PC-9 (cell line): ENCODE measurements at regions not wholly inside any gene's neighbourhood (a gene's known extent, or its start where the extent isn't known, plus 50 kb on each side); places are given as distances from the start of the nearest gene placed in this dataset.

Experiments used
- CTCF ChIP-seq: fragments of 200-600 bp; sonication (generic); conservative IDR thresholded peaks from 2 replicates; pipeline ENCODE4 v1.6.1; 2017; ENCODE audit warnings: mixed run types, antibody characterized with exemption, mild to moderate bottlenecking, moderate library complexity
- EZH2 ChIP-seq: fragments of 200-600 bp; sonication (generic); IDR thresholded peaks from 2 replicates; pipeline ENCODE4 v1.8.0; 2017; ENCODE audit warnings: antibody characterized with exemption, low read depth

DNA sequence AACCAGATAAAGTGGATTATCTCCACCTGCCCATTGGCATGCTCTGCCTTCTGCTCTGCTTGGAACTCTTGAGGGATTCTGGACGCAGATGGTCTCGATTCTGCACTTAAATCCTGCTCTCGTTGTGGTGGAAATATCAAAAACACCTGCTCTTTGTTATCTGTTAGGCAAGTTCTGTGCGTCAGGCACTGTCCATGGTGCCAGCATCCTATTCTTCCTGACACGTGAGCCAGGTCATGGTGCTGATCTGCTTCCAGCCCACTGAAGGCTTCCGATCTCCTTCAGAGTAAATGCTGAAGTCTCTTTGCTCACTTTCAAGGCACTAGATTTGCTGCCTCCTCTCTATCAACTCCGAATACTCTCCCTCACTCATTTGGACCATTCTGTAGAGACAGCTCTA, 505.6 kb downstream of the HTR7 start:
- TF ChIP-seq CTCF: no peak
- TF ChIP-seq EZH2: no peak
